Activated T-helper 17 cell treated with anti-CD3 and anti-CD28 coated beads, Interleukin-2, amount 50 U/mL, for 72 hours (primary cell): ENCODE measurements at regions not wholly inside any gene's neighbourhood (a gene's known extent, or its start where the extent isn't known, plus 50 kb on each side); places are given as distances from the start of the nearest gene placed in this dataset.

ENCODE experiments used
- ATAC-seq: fragments of 150-1000 bp; cut with Tn5 transposase; replicated peaks from 2 replicates; pipeline ENCODE4 v1.10.0; 2021; ENCODE audit warnings: mild to moderate bottlenecking, moderate library complexity
- H3K27ac Mint-ChIP-seq: one replicate; pipeline ENCODE4 v1.8.0; 2022; ENCODE audit warnings: mixed read lengths
- H3K27me3 Mint-ChIP-seq: one replicate; pipeline ENCODE4 v1.8.0; 2022; ENCODE audit warnings: mixed read lengths
- H3K36me3 Mint-ChIP-seq: one replicate; pipeline ENCODE4 v1.8.0; 2022; ENCODE audit warnings: low read depth, mild to moderate bottlenecking, mixed read lengths
- H3K4me1 Mint-ChIP-seq: one replicate; pipeline ENCODE4 v1.8.0; 2022; ENCODE audit warnings: mixed read lengths
- H3K4me3 Mint-ChIP-seq: one replicate; pipeline ENCODE4 v1.8.0; 2022; ENCODE audit warnings: mild to moderate bottlenecking, mixed read lengths
- H3K9me3 Mint-ChIP-seq: one replicate; pipeline ENCODE4 v1.8.0; 2022; ENCODE audit warnings: mixed read lengths

DNA sequence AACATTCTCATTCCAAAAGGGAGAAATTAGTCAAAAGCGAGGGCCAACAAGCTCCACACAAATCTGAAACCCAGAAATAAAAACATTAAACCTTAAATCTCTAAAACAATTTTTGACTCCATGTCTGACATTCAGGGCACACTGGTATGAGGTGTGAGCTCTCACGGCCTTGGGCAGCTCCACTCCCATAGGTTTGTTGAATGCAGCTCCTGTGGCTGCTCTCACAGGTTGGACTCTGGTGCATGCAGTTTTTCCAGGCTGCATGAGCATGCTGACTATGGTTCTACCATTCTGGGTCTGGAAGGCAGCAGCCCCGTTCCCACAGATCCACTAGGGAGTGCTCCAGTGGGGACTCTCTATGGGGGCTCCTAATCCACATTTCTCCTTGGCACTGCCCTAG is 887.1 kb upstream of the GHITM start:
- peaks cover 16% of the 10 kb centered on the region for H3K9me3 Mint-ChIP-seq
- no peaks in the 10 kb centered on the region for H3K36me3 Mint-ChIP-seq
- no peaks in the 10 kb centered on the region for H3K4me1 Mint-ChIP-seq
- no peak overlapping the region for H3K27ac Mint-ChIP-seq
- H3K27me3 Mint-ChIP-seq, result no peaks in the 10 kb centered on the region
- ATAC-seq, result no peak
- no peak overlapping the region for H3K4me3 Mint-ChIP-seq

GRCh38 chr10:83252596-83252995 is 886.7 kb upstream of the GHITM start:
- Mint-ChIP-seq H3K9me3 (peaks cover 16% of the 10 kb centered on the region), H3K36me3 (no peaks in the 10 kb centered on the region), H3K4me1 (no peaks in the 10 kb centered on the region), H3K27ac (no peak overlapping the region), H3K4me3 (no peak overlapping the region), H3K27me3 (no peaks in the 10 kb centered on the region)
- no peak for ATAC-seq

- no peak for ATAC-seq
- H3K9me3 Mint-ChIP-seq, result peaks cover 16% of the 10 kb centered on the region
Observed at GRCh38 chr10:83253011-83253671, 886.2 kb upstream of the GHITM start.

DNA sequence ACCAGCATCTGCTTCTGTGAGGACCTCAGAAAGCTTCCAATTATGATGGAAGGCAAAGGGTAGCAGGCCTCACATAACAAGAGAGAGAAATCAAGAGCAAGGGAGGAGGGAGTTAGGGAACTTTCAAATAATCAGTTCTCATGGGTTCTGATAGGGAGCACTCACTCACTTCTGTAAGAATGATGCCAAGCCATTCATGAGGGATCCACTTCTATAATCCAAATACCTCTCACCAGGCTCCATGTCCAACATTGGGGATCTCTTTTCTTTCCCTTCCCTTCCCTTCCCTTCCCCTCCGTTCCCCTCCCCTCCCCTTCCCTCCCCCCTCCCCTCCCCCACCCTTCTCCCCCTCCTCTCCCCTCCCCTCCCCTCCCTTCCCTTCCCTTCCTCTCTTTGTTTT is 884.6 kb upstream of the GHITM start:
- Mint-ChIP-seq H3K4me1 (no peaks in the 10 kb centered on the region), H3K9me3 (peaks cover 16% of the 10 kb centered on the region), H3K27me3 (no peaks in the 10 kb centered on the region)

More at GRCh38 chr10:83253011-83253671, 886.2 kb upstream of the GHITM start:
- no peaks in the 10 kb centered on the region for H3K36me3 Mint-ChIP-seq
- H3K27ac Mint-ChIP-seq, result no peak overlapping the region
- H3K4me3 Mint-ChIP-seq, result no peak overlapping the region
- H3K27me3 Mint-ChIP-seq, result no peaks in the 10 kb centered on the region
- no peaks in the 10 kb centered on the region for H3K4me1 Mint-ChIP-seq

GRCh38 chr10:83262434-83262833 is 876.9 kb upstream of the GHITM start:
- Mint-ChIP-seq H3K27ac (no peak overlapping the region), H3K27me3 (no peaks in the 10 kb centered on the region), H3K4me1 (no peaks in the 10 kb centered on the region), H3K9me3 (peaks cover 4% of the 10 kb centered on the region), H3K4me3 (no peak overlapping the region), H3K36me3 (no peaks in the 10 kb centered on the region)
- ATAC-seq, result no peak

More for the DNA sequence above, 884.6 kb upstream of the GHITM start:
- no peak for ATAC-seq
- Mint-ChIP-seq H3K4me3 (no peak overlapping the region), H3K36me3 (no peaks in the 10 kb centered on the region), H3K27ac (no peak overlapping the region)

- Mint-ChIP-seq H3K27ac (no peak overlapping the region), H3K36me3 (no peaks in the 10 kb centered on the region), H3K9me3 (no peaks in the 10 kb centered on the region), H3K4me1 (no peaks in the 10 kb centered on the region), H3K4me3 (no peak overlapping the region), H3K27me3 (no peaks in the 10 kb centered on the region)
- ATAC-seq, result no peak
Observed at GRCh38 chr10:83272666-83273434, 866.5 kb upstream of the GHITM start.

- no peak for ATAC-seq
- no peak overlapping the region for H3K4me3 Mint-ChIP-seq
- no peaks in the 10 kb centered on the region for H3K27me3 Mint-ChIP-seq
- no peak overlapping the region for H3K27ac Mint-ChIP-seq
- H3K9me3 Mint-ChIP-seq, result no peaks in the 10 kb centered on the region
- H3K4me1 Mint-ChIP-seq, result no peaks in the 10 kb centered on the region
- H3K36me3 Mint-ChIP-seq, result no peaks in the 10 kb centered on the region
Observed at GRCh38 chr10:83274088-83274487, 865.2 kb upstream of the GHITM start.

DNA sequence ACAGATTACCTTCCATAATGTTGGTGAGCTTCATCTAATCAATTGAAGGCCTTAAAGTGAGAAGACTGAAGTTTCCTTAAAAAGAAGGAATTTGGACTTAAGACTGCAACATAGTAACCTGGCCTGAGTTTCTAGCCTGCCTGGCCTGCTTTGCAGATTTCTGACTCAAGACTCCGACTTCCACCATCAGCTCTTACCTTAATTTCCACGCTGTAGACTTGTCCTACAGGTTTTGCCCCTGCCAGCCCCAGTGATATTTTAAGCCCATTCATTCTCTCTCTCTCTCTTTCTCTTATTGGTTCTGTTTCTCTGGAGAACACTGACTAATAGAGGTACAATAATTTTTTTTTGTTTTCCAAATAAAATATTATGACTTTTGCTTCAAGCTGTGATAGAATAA is 862.3 kb upstream of the GHITM start:
- Mint-ChIP-seq H3K36me3 (no peaks in the 10 kb centered on the region), H3K27ac (no peak overlapping the region)

GRCh38 chr10:83283151-83283550 is 856.2 kb upstream of the GHITM start:
- Mint-ChIP-seq H3K4me1 (no peaks in the 10 kb centered on the region), H3K27ac (no peak overlapping the region), H3K27me3 (no peaks in the 10 kb centered on the region), H3K4me3 (no peak overlapping the region), H3K9me3 (peaks cover 3% of the 10 kb centered on the region), H3K36me3 (no peaks in the 10 kb centered on the region)
- no peak for ATAC-seq

More for the DNA sequence above, 862.3 kb upstream of the GHITM start:
- no peaks in the 10 kb centered on the region for H3K27me3 Mint-ChIP-seq
- H3K4me3 Mint-ChIP-seq, result no peak overlapping the region
- ATAC-seq, result no peak
- peaks cover 3% of the 10 kb centered on the region for H3K9me3 Mint-ChIP-seq
- H3K4me1 Mint-ChIP-seq, result no peaks in the 10 kb centered on the region

GRCh38 chr10:83287374-83287773 is 851.9 kb upstream of the GHITM start:
- Mint-ChIP-seq H3K9me3 (no peaks in the 10 kb centered on the region), H3K27me3 (no peaks in the 10 kb centered on the region), H3K36me3 (no peaks in the 10 kb centered on the region), H3K4me1 (no peaks in the 10 kb centered on the region), H3K4me3 (no peak overlapping the region), H3K27ac (no peak overlapping the region)
- ATAC-seq, result no peak

GRCh38 chr10:83289373-83289772 is 849.9 kb upstream of the GHITM start:
- Mint-ChIP-seq H3K36me3 (no peaks in the 10 kb centered on the region), H3K27me3 (no peaks in the 10 kb centered on the region), H3K27ac (no peak overlapping the region), H3K4me3 (no peak overlapping the region), H3K9me3 (peaks cover 3% of the 10 kb centered on the region), H3K4me1 (no peaks in the 10 kb centered on the region)
- no peak for ATAC-seq

DNA sequence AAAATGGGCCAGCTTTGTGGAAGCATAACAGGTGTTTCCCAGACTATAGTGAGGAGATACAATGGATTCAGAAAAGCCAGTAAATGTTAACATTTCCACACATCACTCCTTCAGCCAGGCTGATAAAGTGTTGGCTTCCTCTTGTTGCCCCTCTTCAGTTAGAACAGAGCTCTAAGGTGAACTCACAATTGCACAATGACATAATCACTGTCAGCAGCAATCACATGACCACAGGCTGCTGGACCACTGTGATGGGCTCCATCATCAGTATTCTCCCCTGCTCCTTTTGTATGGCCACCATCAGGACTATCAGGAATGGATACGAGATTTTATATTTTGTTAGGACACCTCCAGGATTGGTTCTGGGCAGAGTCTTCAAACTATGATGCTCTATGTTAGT is 849.4 kb upstream of the GHITM start:
- ATAC-seq, result no peak
- no peak overlapping the region for H3K27ac Mint-ChIP-seq
- no peak overlapping the region for H3K4me3 Mint-ChIP-seq
- H3K4me1 Mint-ChIP-seq, result no peaks in the 10 kb centered on the region
- H3K27me3 Mint-ChIP-seq, result no peaks in the 10 kb centered on the region
- H3K9me3 Mint-ChIP-seq, result peaks cover 3% of the 10 kb centered on the region
- H3K36me3 Mint-ChIP-seq, result no peaks in the 10 kb centered on the region

DNA sequence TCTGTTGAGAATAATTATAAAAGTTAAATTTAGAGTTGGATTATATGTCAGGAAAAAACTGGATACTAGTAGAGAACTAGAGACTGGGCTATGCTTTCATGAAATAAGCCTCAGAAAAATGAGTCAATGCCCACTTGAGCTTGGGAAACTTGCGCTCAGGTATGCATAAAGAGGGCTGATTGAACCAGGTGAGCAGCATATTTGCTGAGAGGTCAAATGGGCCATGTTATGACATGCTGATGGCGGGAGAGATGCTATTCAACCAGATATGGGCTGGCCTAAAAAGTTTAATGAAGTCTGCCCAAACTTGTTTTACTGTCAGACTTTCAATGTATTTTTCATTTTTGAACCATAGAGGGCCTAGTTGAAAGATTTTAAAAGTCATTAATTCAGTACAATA is 837.6 kb upstream of the GHITM start:
- Mint-ChIP-seq H3K4me3 (no peak overlapping the region), H3K9me3 (peaks cover 5% of the 10 kb centered on the region), H3K27ac (no peak overlapping the region), H3K36me3 (no peaks in the 10 kb centered on the region), H3K27me3 (no peaks in the 10 kb centered on the region), H3K4me1 (no peaks in the 10 kb centered on the region)
- no peak for ATAC-seq

DNA sequence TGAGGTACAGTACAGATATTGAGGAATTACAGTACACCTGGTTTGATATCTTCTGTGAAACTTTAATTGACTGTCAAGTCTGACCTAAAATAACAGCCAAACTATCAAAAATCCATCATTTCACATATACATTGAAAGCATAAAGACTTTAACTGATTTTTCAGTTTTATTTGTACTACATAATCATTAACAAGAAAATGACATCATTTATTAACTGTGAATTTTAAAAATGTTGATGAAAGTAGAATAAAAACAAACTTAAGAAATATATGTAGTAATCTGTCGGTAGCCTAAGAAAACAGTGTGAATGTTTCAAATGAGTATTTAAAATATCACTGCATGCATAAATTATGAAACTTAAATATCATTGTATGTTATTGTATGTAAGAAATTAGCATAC is 836.7 kb upstream of the GHITM start:
- no peak overlapping the region for H3K27ac Mint-ChIP-seq
- no peaks in the 10 kb centered on the region for H3K36me3 Mint-ChIP-seq
- no peaks in the 10 kb centered on the region for H3K4me1 Mint-ChIP-seq
- ATAC-seq, result no peak
- no peaks in the 10 kb centered on the region for H3K27me3 Mint-ChIP-seq
- H3K4me3 Mint-ChIP-seq, result no peak overlapping the region
- peaks cover 2% of the 10 kb centered on the region for H3K9me3 Mint-ChIP-seq

DNA sequence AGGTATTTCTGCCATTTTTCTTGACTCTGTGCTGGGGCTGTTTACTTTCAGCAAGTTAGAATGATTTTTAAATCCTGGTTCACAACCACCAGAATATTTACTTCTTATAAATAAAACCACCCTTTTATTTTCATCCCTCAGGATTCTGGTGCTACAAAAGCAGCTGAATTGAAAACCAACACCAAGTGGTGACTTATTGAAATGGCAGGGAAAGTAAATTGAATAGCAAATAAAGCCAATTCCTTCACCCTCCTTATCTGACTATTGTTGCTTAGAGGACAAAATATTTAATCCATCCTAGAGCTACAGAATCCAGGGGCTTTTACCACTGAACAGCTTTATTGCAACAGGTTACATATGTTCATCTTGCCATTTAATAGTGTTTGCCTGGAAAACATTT is 828.6 kb upstream of the GHITM start:
- Mint-ChIP-seq H3K4me3 (no peak overlapping the region), H3K27ac (no peak overlapping the region), H3K36me3 (no peaks in the 10 kb centered on the region), H3K9me3 (peaks cover 1% of the 10 kb centered on the region), H3K27me3 (no peaks in the 10 kb centered on the region), H3K4me1 (no peaks in the 10 kb centered on the region)
- no peak for ATAC-seq
